HG03575 (cell line): ENCODE measurements at regions not wholly inside any gene's neighbourhood (a gene's known extent, or its start where the extent isn't known, plus 50 kb on each side); places are given as distances from the start of the nearest gene placed in this dataset.
"Not testable (repeated sequence)": the region's sequence is repeated elsewhere in the genome, so short reads cannot be mapped to it uniquely, and the experiment has no call there.

Source experiments
- ATAC-seq: cut with Tn5 transposase; IDR thresholded peaks from one replicate; pipeline ENCODE4 v1.9.1; 2021; ENCODE audit not compliant: unreplicated experiment, insufficient number of reproducible peaks, low FRiP score; ENCODE audit errors: extremely low read depth

GRCh38 chr10:131833013-131833412 is 67.8 kb upstream of the PPP2R2D start:
- ATAC-seq = no peak

GRCh38 chr10:131833446-131834080 is 67.2 kb upstream of the PPP2R2D start:
- ATAC-seq = no peak

- no peak for ATAC-seq
These were observed 66.5 kb upstream of the PPP2R2D start for GRCh38 chr10:131834152-131834810.

- ATAC-seq = no peak
These were observed 61.7 kb upstream of the PPP2R2D start for GRCh38 chr10:131838966-131839742.

GRCh38 chr10:131839880-131840787 is 60.7 kb upstream of the PPP2R2D start:
- not testable (repeated sequence) for ATAC-seq

GRCh38 chr10:131840788-131841118 is 60.1 kb upstream of the PPP2R2D start:
- ATAC-seq = no peak

- ATAC-seq = no peak
These were observed 59.6 kb upstream of the PPP2R2D start for GRCh38 chr10:131841131-131841660.

GRCh38 chr10:131841661-131842139 is 59.1 kb upstream of the PPP2R2D start:
- ATAC-seq = no peak

- ATAC-seq = no peak
These were observed 58.3 kb upstream of the PPP2R2D start for GRCh38 chr10:131842351-131843088.

- ATAC-seq = no peak
These were observed 57.7 kb upstream of the PPP2R2D start for GRCh38 chr10:131843089-131843595.

- no peak for ATAC-seq
These were observed 56.9 kb upstream of the PPP2R2D start for GRCh38 chr10:131843881-131844284.

- no peak for ATAC-seq
These were observed 56.2 kb upstream of the PPP2R2D start for GRCh38 chr10:131844529-131845084.

- ATAC-seq = no peak
These were observed 55.1 kb upstream of the PPP2R2D start for GRCh38 chr10:131845505-131846239.

- ATAC-seq = no peak
These were observed 54.3 kb upstream of the PPP2R2D start for GRCh38 chr10:131846240-131847101.

GRCh38 chr10:131847241-131847783 is 53.5 kb upstream of the PPP2R2D start:
- ATAC-seq = no peak

GRCh38 chr10:131848296-131848695 is 52.5 kb upstream of the PPP2R2D start:
- no peak for ATAC-seq
